Neural cell (in vitro differentiated cells): ENCODE measurements at regions not wholly inside any gene's neighbourhood (a gene's known extent, or its start where the extent isn't known, plus 50 kb on each side); places are given as distances from the start of the nearest gene placed in this dataset.

Experiments
- CTCF ChIP-seq: fragments of 450-650 bp; IDR thresholded peaks from 2 replicates; pipeline ENCODE4 v1.5.1; 2014; ENCODE audit warnings: antibody characterized with exemption, mild to moderate bottlenecking, moderate library complexity; ENCODE audit not compliant: poor library complexity, severe bottlenecking
- MXI1 ChIP-seq: fragments of 450-650 bp; conservative IDR thresholded peaks from 2 replicates; pipeline ENCODE4 v1.6.1; 2014; ENCODE audit warnings: antibody characterized with exemption, mild to moderate bottlenecking; ENCODE audit not compliant: poor library complexity, severe bottlenecking
- POLR2AphosphoS5 ChIP-seq: IDR thresholded peaks from 2 replicates; pipeline ENCODE4 v1.6.1; 2012

- TF ChIP-seq CTCF (no peak), POLR2AphosphoS5 (no peak), MXI1 (no peak)
Observed at GRCh38 chr20:23289724-23290395, 60.7 kb upstream of the NXT1 start.
